Activated naive CD4-positive, alpha-beta T cell treated with anti-CD3 and anti-CD28 coated beads, Interleukin-2, amount 10 ng/mL, durations not matched to agents 7 days and 5 days (primary cell): ENCODE measurements at regions not wholly inside any gene's neighbourhood (a gene's known extent, or its start where the extent isn't known, plus 50 kb on each side); places are given as distances from the start of the nearest gene placed in this dataset.
"Not testable (repeated sequence)": the region's sequence is repeated elsewhere in the genome, so short reads cannot be mapped to it uniquely, and the experiment has no call there.

Experiments
- CTCF ChIA-PET: fragments of 350-600 bp; sonication (Branson Sonifier 250); formaldehyde crosslinking; loops from one replicate; lab custom pipeline; 2021; ENCODE audit warnings: antibody characterized with exemption; lab: Charles Lee
- DNase-seq: peaks from one replicate; pipeline ENCODE4 v3.0.0-alpha.2; 2020
- H3K27ac Mint-ChIP-seq: one replicate; pipeline ENCODE4 v1.8.0; 2021; ENCODE audit warnings: mild to moderate bottlenecking, moderate library complexity, mixed read lengths
- H3K27me3 Mint-ChIP-seq: one replicate; pipeline ENCODE4 v1.8.0; 2021; ENCODE audit warnings: mild to moderate bottlenecking, mixed read lengths
- H3K36me3 Mint-ChIP-seq: one replicate; pipeline ENCODE4 v1.8.0; 2021; ENCODE audit warnings: mixed read lengths
- H3K4me1 Mint-ChIP-seq: one replicate; pipeline ENCODE4 v1.8.0; 2021; ENCODE audit warnings: mixed read lengths
- H3K4me3 Mint-ChIP-seq: one replicate; pipeline ENCODE4 v1.8.0; 2021; ENCODE audit warnings: mild to moderate bottlenecking, moderate library complexity, mixed read lengths
- H3K9me3 Mint-ChIP-seq: one replicate; pipeline ENCODE4 v1.8.0; 2021; ENCODE audit warnings: mixed read lengths

- Mint-ChIP-seq H3K36me3 (no peaks in the 10 kb centered on the region), H3K4me3 (no peak overlapping the region), H3K4me1 (no peaks in the 10 kb centered on the region), H3K27ac (no peak overlapping the region), H3K9me3 (no peaks in the 10 kb centered on the region), H3K27me3 (no peaks in the 10 kb centered on the region)
- DNase-seq = no peak
- CTCF ChIA-PET = no interaction called here
Measured at GRCh38 chr4:177975315-177975987, 533.2 kb upstream of the AGA start.

GRCh38 chr4:177986236-177986635 lies 544.0 kb upstream of the AGA start:
- DNase-seq = no peak
- no peaks in the 10 kb centered on the region for H3K9me3 Mint-ChIP-seq
- H3K4me3 Mint-ChIP-seq = no peak overlapping the region
- H3K36me3 Mint-ChIP-seq = no peaks in the 10 kb centered on the region
- CTCF ChIA-PET = no interaction called here
- H3K4me1 Mint-ChIP-seq = no peaks in the 10 kb centered on the region
- no peak overlapping the region for H3K27ac Mint-ChIP-seq
- no peaks in the 10 kb centered on the region for H3K27me3 Mint-ChIP-seq

GRCh38 chr4:177987896-177988295 lies 545.7 kb upstream of the AGA start:
- H3K4me1 Mint-ChIP-seq = no peaks in the 10 kb centered on the region
- CTCF ChIA-PET = no interaction called here
- H3K27ac Mint-ChIP-seq = no peak overlapping the region
- no peak overlapping the region for H3K4me3 Mint-ChIP-seq
- no peaks in the 10 kb centered on the region for H3K36me3 Mint-ChIP-seq
- no peak for DNase-seq
- H3K27me3 Mint-ChIP-seq = no peaks in the 10 kb centered on the region
- H3K9me3 Mint-ChIP-seq = no peaks in the 10 kb centered on the region

- no peak for DNase-seq
- Mint-ChIP-seq H3K4me1 (no peaks in the 10 kb centered on the region), H3K36me3 (no peaks in the 10 kb centered on the region), H3K4me3 (no peak overlapping the region), H3K9me3 (no peaks in the 10 kb centered on the region), H3K27me3 (no peaks in the 10 kb centered on the region), H3K27ac (no peak overlapping the region)
- CTCF ChIA-PET = no interaction called here
Measured at GRCh38 chr4:177989503-177990201, 547.4 kb upstream of the AGA start.

GRCh38 chr4:178003098-178003657 lies 560.9 kb upstream of the AGA start:
- Mint-ChIP-seq H3K9me3 (peaks cover 8% of the 10 kb centered on the region), H3K27ac (no peak overlapping the region), H3K27me3 (no peaks in the 10 kb centered on the region), H3K4me1 (no peaks in the 10 kb centered on the region), H3K4me3 (no peak overlapping the region), H3K36me3 (no peaks in the 10 kb centered on the region)
- CTCF ChIA-PET = no interaction called here
- no peak for DNase-seq

GRCh38 chr4:178010596-178010995 lies 568.4 kb upstream of the AGA start:
- Mint-ChIP-seq H3K27me3 (no peaks in the 10 kb centered on the region), H3K36me3 (no peaks in the 10 kb centered on the region), H3K9me3 (peaks cover 5% of the 10 kb centered on the region), H3K4me1 (no peaks in the 10 kb centered on the region), H3K27ac (no peak overlapping the region), H3K4me3 (no peak overlapping the region)
- DNase-seq = no peak
- CTCF ChIA-PET = no interaction called here

- CTCF ChIA-PET = not testable (repeated sequence)
Measured at GRCh38 chr4:178015046-178015445, 572.8 kb upstream of the AGA start.

GRCh38 chr4:178026999-178027398 lies 584.8 kb upstream of the AGA start:
- H3K27me3 Mint-ChIP-seq = no peaks in the 10 kb centered on the region
- no peak overlapping the region for H3K4me3 Mint-ChIP-seq
- no peak overlapping the region for H3K27ac Mint-ChIP-seq
- no peak for DNase-seq
- CTCF ChIA-PET = no interaction called here
- H3K4me1 Mint-ChIP-seq = no peaks in the 10 kb centered on the region
- H3K9me3 Mint-ChIP-seq = no peaks in the 10 kb centered on the region
- no peaks in the 10 kb centered on the region for H3K36me3 Mint-ChIP-seq

More at GRCh38 chr4:178015046-178015445, 572.8 kb upstream of the AGA start:
- H3K27me3 Mint-ChIP-seq, H3K4me3 Mint-ChIP-seq, DNase-seq, H3K36me3 Mint-ChIP-seq, H3K4me1 Mint-ChIP-seq, H3K27ac Mint-ChIP-seq, H3K9me3 Mint-ChIP-seq: not testable (repeated sequence)

GRCh38 chr4:178027796-178028195 lies 585.6 kb upstream of the AGA start:
- Mint-ChIP-seq H3K27me3 (no peaks in the 10 kb centered on the region), H3K36me3 (no peaks in the 10 kb centered on the region), H3K4me1 (no peaks in the 10 kb centered on the region), H3K9me3 (peaks cover 3% of the 10 kb centered on the region), H3K27ac (no peak overlapping the region), H3K4me3 (no peak overlapping the region)
- no peak for DNase-seq
- CTCF ChIA-PET = no interaction called here

- Mint-ChIP-seq H3K4me3 (no peak overlapping the region), H3K9me3 (peaks cover 3% of the 10 kb centered on the region), H3K4me1 (no peaks in the 10 kb centered on the region), H3K36me3 (no peaks in the 10 kb centered on the region), H3K27ac (no peak overlapping the region), H3K27me3 (no peaks in the 10 kb centered on the region)
- no peak for DNase-seq
- CTCF ChIA-PET = no interaction called here
Measured at GRCh38 chr4:178028481-178028880, 586.2 kb upstream of the AGA start.

- DNase-seq = no peak
- no peak overlapping the region for H3K4me3 Mint-ChIP-seq
- H3K9me3 Mint-ChIP-seq = peaks cover 2% of the 10 kb centered on the region
- H3K27ac Mint-ChIP-seq = no peak overlapping the region
- H3K4me1 Mint-ChIP-seq = no peaks in the 10 kb centered on the region
- CTCF ChIA-PET = no interaction called here
- H3K36me3 Mint-ChIP-seq = no peaks in the 10 kb centered on the region
- H3K27me3 Mint-ChIP-seq = no peaks in the 10 kb centered on the region
Measured at GRCh38 chr4:178037459-178038214, 595.4 kb upstream of the AGA start.

- no peak overlapping the region for H3K27ac Mint-ChIP-seq
- H3K36me3 Mint-ChIP-seq = no peaks in the 10 kb centered on the region
- H3K4me3 Mint-ChIP-seq = no peak overlapping the region
- H3K27me3 Mint-ChIP-seq = no peaks in the 10 kb centered on the region
- no peak for DNase-seq
- H3K9me3 Mint-ChIP-seq = peaks cover 6% of the 10 kb centered on the region
- no peaks in the 10 kb centered on the region for H3K4me1 Mint-ChIP-seq
- CTCF ChIA-PET = no interaction called here
Measured at GRCh38 chr4:178056996-178057395, 614.8 kb upstream of the AGA start.

GRCh38 chr4:178063568-178063967 lies 621.3 kb upstream of the AGA start:
- no peak for DNase-seq
- Mint-ChIP-seq H3K27ac (no peak overlapping the region), H3K4me3 (no peak overlapping the region), H3K36me3 (no peaks in the 10 kb centered on the region), H3K9me3 (no peaks in the 10 kb centered on the region), H3K4me1 (no peaks in the 10 kb centered on the region), H3K27me3 (no peaks in the 10 kb centered on the region)
- CTCF ChIA-PET = no interaction called here

- no peaks in the 10 kb centered on the region for H3K36me3 Mint-ChIP-seq
- no peaks in the 10 kb centered on the region for H3K4me1 Mint-ChIP-seq
- no peak overlapping the region for H3K4me3 Mint-ChIP-seq
- DNase-seq = no peak
- peaks cover 2% of the 10 kb centered on the region for H3K9me3 Mint-ChIP-seq
- H3K27me3 Mint-ChIP-seq = no peaks in the 10 kb centered on the region
- no peak overlapping the region for H3K27ac Mint-ChIP-seq
- CTCF ChIA-PET = no interaction called here
Measured at GRCh38 chr4:178066338-178066941, 624.2 kb upstream of the AGA start.
